ENCODE measurements at regions not wholly inside any gene's neighbourhood (a gene's known extent, or its start where the extent isn't known, plus 50 kb on each side); places are given as distances from the start of the nearest gene placed in this dataset.

- H3K79me1 ChIP-seq (ENCODE audit: low read depth in 1 of 2, low read length in 2 of 2), result no peaks in the 10 kb centered on the region
- H3K23ac ChIP-seq (ENCODE audit: low read depth, low read length), result no peak overlapping the region
- no peak overlapping the region for H3K4me2 ChIP-seq (ENCODE audit: low read depth, low read length)
- intact Hi-C loops (cut with micrococcal nuclease) (no loop called here), in situ Hi-C loops (cut with MboI; ENCODE audit: low sequenced_read_pairs) (no loop called here), dilution Hi-C loops (cut with HindIII; ENCODE audit: low sequenced_read_pairs, unreplicated experiment) (no loop called here)
- no peak overlapping the region for H3K18ac ChIP-seq (ENCODE audit: low read depth, low read length)
- H3K56ac ChIP-seq (ENCODE audit: extremely low read depth, insufficient read depth, low read length), result no peak overlapping the region
- H3K4me3 ChIP-seq (ENCODE audit: insufficient read depth, low read depth, low read length), result no peak overlapping the region
- no peak overlapping the region for H2AK5ac ChIP-seq (ENCODE audit: low read depth, low read length)
- ChIA-PET POLR2A (ENCODE audit: unreplicated experiment) (no interaction called here), CTCF (no interaction called here)
- H2AK9ac ChIP-seq (replicated peaks; ENCODE audit: low read depth, low read length, poor library complexity), result no peak overlapping the region
- BruUV-seq (replicated peaks), result no TSS peak
- ATAC-seq (ENCODE audit: low read depth), result no peak
- no peak for DNase-seq
- H3K27me3 ChIP-seq (ENCODE audit: control insufficient read depth, insufficient read depth, low read length), result no peaks in the 10 kb centered on the region
- H2BK20ac ChIP-seq (ENCODE audit: low read depth, low read length), result no peak overlapping the region
- WGBS, 2 experiments (ENCODE audit: extremely low coverage in 2 of 2, insufficient read length in 1 of 2), result no CpG with 5 or more reads among the region's 4 CpGs
- H3K36me3 ChIP-seq (ENCODE audit: control insufficient read depth, insufficient read depth, low read length), result no peaks in the 10 kb centered on the region
- H3K4me1 ChIP-seq (ENCODE audit: control insufficient read depth, insufficient read depth, low read length), result no peaks in the 10 kb centered on the region
- no peak overlapping the region for H3K9ac ChIP-seq (ENCODE audit: low read depth, low read length)
- no peak for TF ChIP-seq CHD1 (IDR thresholded peaks at IDR 0.05; ENCODE audit: low read depth, low read length)
- no peak for TF ChIP-seq RFX5 (IDR thresholded peaks at IDR 0.05; ENCODE audit: low read depth, low read length)
- TF ChIP-seq CTCF (conservative IDR thresholded peaks at IDR 0.05; ENCODE audit: low read depth, low read length), result no peak
- TF ChIP-seq BHLHE40 (IDR thresholded peaks at IDR 0.05; ENCODE audit: low read depth, low read length), result no peak
- TF ChIP-seq RAD21 (IDR thresholded peaks at IDR 0.05; ENCODE audit: low read length), result no peak
- TF ChIP-seq FOS (IDR thresholded peaks at IDR 0.05; ENCODE audit: low read depth, low read length), result no peak
- no peak for TF ChIP-seq MAFK (IDR thresholded peaks at IDR 0.05; ENCODE audit: low read depth, low read length)
- no peak for TF ChIP-seq SMC3 (IDR thresholded peaks at IDR 0.05; ENCODE audit: low read depth, low read length)
- TF ChIP-seq RCOR1 (IDR thresholded peaks at IDR 0.05; ENCODE audit: insufficient replicate concordance, low read length), result no peak
- no peak for TF ChIP-seq POLR2A (IDR thresholded peaks at IDR 0.05; ENCODE audit: low read depth, low read length)
- TF ChIP-seq MXI1 (IDR thresholded peaks at IDR 0.05; ENCODE audit: borderline replicate concordance, low read depth, low read length), result no peak
- no peak for TF ChIP-seq ELK1 (IDR thresholded peaks at IDR 0.05; ENCODE audit: borderline replicate concordance, low read depth, low read length)
- no peak for TF ChIP-seq CEBPB (IDR thresholded peaks at IDR 0.05; ENCODE audit: low read depth, low read length)
- TF ChIP-seq MAZ (IDR thresholded peaks at IDR 0.05; ENCODE audit: borderline replicate concordance, low read depth, low read length), result no peak
- no peak for TF ChIP-seq USF2 (IDR thresholded peaks at IDR 0.05; ENCODE audit: low read depth, low read length)
- TF ChIP-seq NFE2L2 (IDR thresholded peaks at IDR 0.05; ENCODE audit: low read depth, low read length), result no peak
- H3K4ac ChIP-seq (ENCODE audit: low read depth, low read length), result no peak overlapping the region
- no peak overlapping the region for H2AFZ ChIP-seq (replicated peaks; ENCODE audit: low read length, poor library complexity)
- H3K9me3 ChIP-seq (ENCODE audit: control insufficient read depth, insufficient read depth, low read length), result no peaks in the 10 kb centered on the region
- H3K14ac ChIP-seq (replicated peaks; ENCODE audit: low read depth, low read length), result no peak overlapping the region
- no peaks in the 10 kb centered on the region for H4K20me1 ChIP-seq (ENCODE audit: insufficient read depth, low read length)
- no peak overlapping the region for H2BK120ac ChIP-seq (ENCODE audit: low read depth, low read length)
- no peaks in the 10 kb centered on the region for H3K9me1 ChIP-seq (ENCODE audit: insufficient read depth, low read length)
- no peak overlapping the region for H4K91ac ChIP-seq (ENCODE audit: insufficient read depth, low read depth, low read length)
- H2BK5ac ChIP-seq (ENCODE audit: low read depth, low read length, poor library complexity, severe bottlenecking), result no peak overlapping the region
- H4K5ac ChIP-seq (ENCODE audit: low read depth, low read length), result no peak overlapping the region
- H3K27ac ChIP-seq (ENCODE audit: insufficient read depth, low read length), result no peak overlapping the region
- H2BK15ac ChIP-seq (ENCODE audit: low read depth, low read length), result no peak overlapping the region
- no peak overlapping the region for H4K8ac ChIP-seq (ENCODE audit: low read depth in 2 of 2, low read length in 2 of 2)
Observed at GRCh38 chr11:112728716-112729115, 232.5 kb upstream of the NCAM1 start.
